Glutamatergic neuron (in vitro differentiated cells): ENCODE measurements at regions not wholly inside any gene's neighbourhood (a gene's known extent, or its start where the extent isn't known, plus 50 kb on each side); places are given as distances from the start of the nearest gene placed in this dataset.

ENCODE experiments used
- DNase-seq: peaks from one replicate; pipeline ENCODE4 v3.0.0; 2022
- H3K27ac Mint-ChIP-seq: one replicate; pipeline ENCODE4 v1.8.0; 2020; ENCODE audit warnings: mild to moderate bottlenecking, mixed read lengths, inconsistent platforms; ENCODE audit not compliant: unreplicated experiment
- H3K27me3 Mint-ChIP-seq: one replicate; pipeline ENCODE4 v1.8.0; 2020; ENCODE audit warnings: mild to moderate bottlenecking, moderate library complexity, mixed read lengths, inconsistent platforms; ENCODE audit not compliant: unreplicated experiment
- H3K36me3 Mint-ChIP-seq: one replicate; pipeline ENCODE4 v1.8.0; 2020; ENCODE audit warnings: mild to moderate bottlenecking, mixed read lengths, inconsistent platforms; ENCODE audit not compliant: unreplicated experiment
- H3K4me1 Mint-ChIP-seq: one replicate; pipeline ENCODE4 v1.8.0; 2020; ENCODE audit warnings: mild to moderate bottlenecking, low read depth, mixed read lengths, inconsistent platforms; ENCODE audit not compliant: unreplicated experiment
- H3K4me3 Mint-ChIP-seq: one replicate; pipeline ENCODE4 v1.8.0; 2020; ENCODE audit warnings: mild to moderate bottlenecking, mixed read lengths, inconsistent platforms; ENCODE audit not compliant: unreplicated experiment
- H3K9me3 Mint-ChIP-seq: one replicate; pipeline ENCODE4 v1.8.0; 2020; ENCODE audit warnings: mild to moderate bottlenecking, moderate library complexity, mixed read lengths, inconsistent platforms; ENCODE audit not compliant: unreplicated experiment
- TF ChIP-seq, protein P1 (sequence below): fragments of 200-600 bp; sonication (generic); IDR thresholded peaks from one replicate; pipeline ENCODE4 v1.5.0; 2021; ENCODE audit not compliant: partially characterized antibody, unreplicated experiment

GRCh38 chr4:11589676-11590075 lies 161.0 kb upstream of the HS3ST1 start:
- Mint-ChIP-seq H3K9me3 (no peaks in the 10 kb centered on the region), H3K27ac (no peak overlapping the region), H3K27me3 (no peaks in the 10 kb centered on the region), H3K36me3 (no peaks in the 10 kb centered on the region), H3K4me1 (peaks cover 12% of the 10 kb centered on the region), H3K4me3 (no peak overlapping the region)
- no peak for DNase-seq
- TF ChIP-seq, protein P1, sequence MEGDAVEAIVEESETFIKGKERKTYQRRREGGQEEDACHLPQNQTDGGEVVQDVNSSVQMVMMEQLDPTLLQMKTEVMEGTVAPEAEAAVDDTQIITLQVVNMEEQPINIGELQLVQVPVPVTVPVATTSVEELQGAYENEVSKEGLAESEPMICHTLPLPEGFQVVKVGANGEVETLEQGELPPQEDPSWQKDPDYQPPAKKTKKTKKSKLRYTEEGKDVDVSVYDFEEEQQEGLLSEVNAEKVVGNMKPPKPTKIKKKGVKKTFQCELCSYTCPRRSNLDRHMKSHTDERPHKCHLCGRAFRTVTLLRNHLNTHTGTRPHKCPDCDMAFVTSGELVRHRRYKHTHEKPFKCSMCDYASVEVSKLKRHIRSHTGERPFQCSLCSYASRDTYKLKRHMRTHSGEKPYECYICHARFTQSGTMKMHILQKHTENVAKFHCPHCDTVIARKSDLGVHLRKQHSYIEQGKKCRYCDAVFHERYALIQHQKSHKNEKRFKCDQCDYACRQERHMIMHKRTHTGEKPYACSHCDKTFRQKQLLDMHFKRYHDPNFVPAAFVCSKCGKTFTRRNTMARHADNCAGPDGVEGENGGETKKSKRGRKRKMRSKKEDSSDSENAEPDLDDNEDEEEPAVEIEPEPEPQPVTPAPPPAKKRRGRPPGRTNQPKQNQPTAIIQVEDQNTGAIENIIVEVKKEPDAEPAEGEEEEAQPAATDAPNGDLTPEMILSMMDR, result no peak

- TF ChIP-seq, protein P1, result no peak
- H3K27me3 Mint-ChIP-seq, result no peaks in the 10 kb centered on the region
- H3K36me3 Mint-ChIP-seq, result no peaks in the 10 kb centered on the region
- H3K9me3 Mint-ChIP-seq, result no peaks in the 10 kb centered on the region
- no peak overlapping the region for H3K4me3 Mint-ChIP-seq
- DNase-seq, result no peak
- no peak overlapping the region for H3K27ac Mint-ChIP-seq
- peaks cover 2% of the 10 kb centered on the region for H3K4me1 Mint-ChIP-seq
Measured at GRCh38 chr4:11587797-11588196, 159.1 kb upstream of the HS3ST1 start.

DNA sequence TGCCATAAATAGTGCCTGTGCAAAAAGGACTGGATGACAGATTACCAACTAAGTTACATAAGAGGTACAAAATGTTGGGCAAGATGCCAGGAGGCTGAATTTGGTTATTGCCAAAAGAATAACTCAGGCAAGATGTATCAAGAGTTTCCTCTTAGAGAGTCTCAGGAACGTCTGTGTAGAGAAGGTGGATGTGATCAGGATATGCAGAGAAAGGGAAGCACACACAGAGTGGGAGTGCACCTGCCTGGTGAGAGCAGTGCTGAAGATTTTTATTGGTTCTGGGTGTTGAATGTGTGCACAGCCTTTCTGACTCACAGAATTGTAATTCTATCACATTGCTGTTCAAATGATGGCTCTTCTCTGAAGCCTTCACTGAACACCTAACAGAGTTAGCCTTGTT lies 156.8 kb upstream of the HS3ST1 start:
- H3K4me3 Mint-ChIP-seq, result no peak overlapping the region
- no peaks in the 10 kb centered on the region for H3K27me3 Mint-ChIP-seq
- no peaks in the 10 kb centered on the region for H3K9me3 Mint-ChIP-seq
- TF ChIP-seq, protein P1, result no peak
- no peaks in the 10 kb centered on the region for H3K4me1 Mint-ChIP-seq
- no peaks in the 10 kb centered on the region for H3K36me3 Mint-ChIP-seq
- H3K27ac Mint-ChIP-seq, result no peak overlapping the region
- DNase-seq, result no peak

GRCh38 chr4:11568511-11568910 lies 139.8 kb upstream of the HS3ST1 start:
- Mint-ChIP-seq H3K27ac (no peak overlapping the region), H3K36me3 (no peaks in the 10 kb centered on the region), H3K9me3 (no peaks in the 10 kb centered on the region), H3K4me1 (no peaks in the 10 kb centered on the region), H3K27me3 (no peaks in the 10 kb centered on the region), H3K4me3 (no peak overlapping the region)
- DNase-seq, result no peak
- TF ChIP-seq, protein P1, result no peak

DNA sequence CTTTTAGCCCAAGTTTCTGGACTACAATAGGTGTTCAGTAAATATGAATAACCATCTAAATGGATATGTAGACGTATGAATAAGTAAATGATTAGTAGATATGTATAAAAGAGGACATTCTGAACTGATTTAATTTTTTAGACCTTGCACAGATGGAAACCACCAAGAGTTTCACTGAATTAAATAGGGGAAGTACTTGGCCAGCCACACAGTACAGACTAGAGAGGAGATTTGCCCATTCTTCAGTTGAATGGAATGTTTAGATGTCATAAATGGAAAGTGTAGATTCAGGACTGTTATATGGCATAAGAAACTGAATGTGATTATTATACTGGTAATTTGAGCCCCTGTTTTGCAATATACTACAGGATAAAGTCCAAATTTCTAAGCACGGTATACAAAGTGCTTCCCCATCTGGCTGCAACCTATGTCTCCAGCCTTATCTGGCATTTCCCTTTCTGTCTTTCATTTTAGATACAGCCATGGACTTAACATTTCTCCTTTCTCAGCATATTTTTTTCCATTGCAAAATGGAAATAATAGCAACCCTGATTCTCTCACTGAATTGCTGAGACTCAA lies 137.8 kb upstream of the HS3ST1 start:
- H3K27me3 Mint-ChIP-seq, result no peaks in the 10 kb centered on the region
- no peak for DNase-seq
- H3K9me3 Mint-ChIP-seq, result no peaks in the 10 kb centered on the region
- H3K4me3 Mint-ChIP-seq, result no peak overlapping the region
- no peaks in the 10 kb centered on the region for H3K36me3 Mint-ChIP-seq
- TF ChIP-seq, protein P1, result no peak
- H3K27ac Mint-ChIP-seq, result no peak overlapping the region
- no peaks in the 10 kb centered on the region for H3K4me1 Mint-ChIP-seq
